Sigmoid colon (tissue), 6 donors: ENCODE measurements at regions not wholly inside any gene's neighbourhood (a gene's known extent, or its start where the extent isn't known, plus 50 kb on each side); places are given as distances from the start of the nearest gene placed in this dataset.

Source experiments
- DNase-seq: peaks from one replicate; pipeline ENCODE4 v3.0.0-alpha.2; 2019
- H3K27ac ChIP-seq, 4 donors: fragments of 200-600 bp; sonication (generic); one replicate each; pipeline ENCODE4 v1.5.1; 2016 to 2019; ENCODE audit warnings: mild to moderate bottlenecking in 1 of 4
- H3K27me3 ChIP-seq, 3 donors: fragments of 200-600 bp; sonication (generic); one replicate each; pipeline ENCODE4 v1.5.1; 2019; ENCODE audit warnings: mild to moderate bottlenecking in 1 of 3
- H3K36me3 ChIP-seq, 4 donors: fragments of 200-600 bp; sonication (generic); one replicate each; pipeline ENCODE4 v1.5.1; 2016 to 2019
- H3K4me1 ChIP-seq, 4 donors: fragments of 200-600 bp; sonication (generic); one replicate each; pipeline ENCODE4 v1.5.1; 2017 to 2019
- H3K4me3 ChIP-seq, 4 donors: fragments of 200-600 bp; sonication (generic); one replicate each; pipeline ENCODE4 v1.5.1; 2017 to 2019; ENCODE audit warnings: mild to moderate bottlenecking in 2 of 4, moderate library complexity in 1 of 4
- H3K9me3 ChIP-seq, 4 donors: fragments of 200-600 bp in 3 of 4; sonication (generic) in 3 of 4; one replicate each; pipeline versions ENCODE4 v1.5.1 to v1.6.1; 2013 to 2019
- CTCF ChIP-seq, 4 experiments: fragments of 450-650 bp in 3 of 4; fragments of 200-600 bp in 1 of 4; IDR thresholded peaks; one replicate each; pipeline ENCODE4 v1.5.1; 2016 to 2019; ENCODE audit warnings: antibody characterized with exemption in 4 of 4, mild to moderate bottlenecking in 3 of 4, moderate library complexity in 2 of 4
- EP300 ChIP-seq, 4 donors: sonication (generic); formaldehyde crosslinking; IDR thresholded peaks; one replicate each; pipeline ENCODE4 v1.6.1; 2017; ENCODE audit warnings: antibody characterized with exemption in 4 of 4
- POLR2A ChIP-seq, 2 donors: fragments of 450-650 bp; IDR thresholded peaks; one replicate each; pipeline ENCODE4 v1.6.1; 2016; ENCODE audit warnings: antibody characterized with exemption in 2 of 2, mild to moderate bottlenecking in 2 of 2, moderate library complexity in 2 of 2
- POLR2AphosphoS5 ChIP-seq, 4 donors: sonication (generic); formaldehyde crosslinking; IDR thresholded peaks; one replicate each; pipeline ENCODE4 v1.6.1; 2017; ENCODE audit warnings: antibody characterized with exemption in 4 of 4
- WGBS, 2 donors: extraction: QIAGEN DNeasy Blood & Tissue Kit; methylation state at CpG; one replicate each; pipeline ENCODE4 v1.1.7; 2013; 5-methylcytosine and 5-hydroxymethylcytosine counted together
- intact Hi-C: fragments of 100-400 bp; cut with DNase I; formaldehyde crosslinking; loops from one replicate; pipeline ENCODE4 v1.15.1; 2023
- donor health status: healthy with polysubstance abuse.
- donor health status: healthy.

GRCh38 chr13:64551755-64552154 is 2678.4 kb downstream of the PCDH9 start:
- 79 to 90% methylated on average over 1 of the region's 1 CpG for WGBS, 2 donors
- H3K9me3 ChIP-seq, result no peaks in the 10 kb centered on the region

GRCh38 chr13:64546371-64546770 is 2683.8 kb downstream of the PCDH9 start:
- H3K36me3 ChIP-seq, result no peaks in the 10 kb centered on the region
- no peaks in the 10 kb centered on the region for H3K9me3 ChIP-seq
- H3K27me3 ChIP-seq, result no peaks in the 10 kb centered on the region
- H3K4me1 ChIP-seq, result no peaks in the 10 kb centered on the region
- TF ChIP-seq EP300 (IDR thresholded peaks at IDR 0.05), result no peak
- TF ChIP-seq POLR2A (IDR thresholded peaks at IDR 0.05), result no peak
- TF ChIP-seq POLR2AphosphoS5 (IDR thresholded peaks at IDR 0.05), result no peak
- H3K4me3 ChIP-seq, result no peak overlapping the region
- DNase-seq, result no peak
- no peak overlapping the region for H3K27ac ChIP-seq
- WGBS, 2 donors, result 92 to 94% methylated on average over 1 of the region's 1 CpG
- intact Hi-C loops, result no loop called here

More at GRCh38 chr13:64551755-64552154, 2678.4 kb downstream of the PCDH9 start:
- no peak for TF ChIP-seq POLR2AphosphoS5 (IDR thresholded peaks at IDR 0.05)
- H3K4me3 ChIP-seq, result no peak overlapping the region
- no peaks in the 10 kb centered on the region for H3K4me1 ChIP-seq
- no peaks in the 10 kb centered on the region for H3K27me3 ChIP-seq
- intact Hi-C loops, result no loop called here
- no peak for DNase-seq
- no peaks in the 10 kb centered on the region for H3K36me3 ChIP-seq
- no peak overlapping the region for H3K27ac ChIP-seq

- no peak for DNase-seq
- TF ChIP-seq POLR2AphosphoS5 (IDR thresholded peaks at IDR 0.05) (no peak), POLR2A (IDR thresholded peaks at IDR 0.05) (no peak), CTCF (IDR thresholded peaks at IDR 0.05) (no peak), EP300 (IDR thresholded peaks at IDR 0.05) (no peak)
- Histone ChIP-seq H3K27ac (no peak overlapping the region), H3K4me3 (no peak overlapping the region), H3K36me3 (no peaks in the 10 kb centered on the region), H3K4me1 (no peaks in the 10 kb centered on the region), H3K9me3 (no peaks in the 10 kb centered on the region), H3K27me3 (no peaks in the 10 kb centered on the region)
- 61 to 84% methylated on average over 2 of the region's 2 CpGs for WGBS, 2 donors
- intact Hi-C loops, result no loop called here
Observed at GRCh38 chr13:64540976-64541375, 2689.2 kb downstream of the PCDH9 start.

- no peaks in the 10 kb centered on the region for H3K9me3 ChIP-seq
- H3K4me1 ChIP-seq, result no peaks in the 10 kb centered on the region
- no peaks in the 10 kb centered on the region for H3K27me3 ChIP-seq
- intact Hi-C loops, result no loop called here
- TF ChIP-seq CTCF (IDR thresholded peaks at IDR 0.05) (no peak), POLR2A (IDR thresholded peaks at IDR 0.05) (no peak), EP300 (IDR thresholded peaks at IDR 0.05) (no peak), POLR2AphosphoS5 (IDR thresholded peaks at IDR 0.05) (no peak)
- H3K27ac ChIP-seq, result no peak overlapping the region
- H3K36me3 ChIP-seq, result no peaks in the 10 kb centered on the region
- no peak for DNase-seq
- 86 to 94% methylated on average over 2 of the region's 2 CpGs for WGBS, 2 donors
- H3K4me3 ChIP-seq, result no peak overlapping the region
Observed at GRCh38 chr13:64540468-64540867, 2689.7 kb downstream of the PCDH9 start.

GRCh38 chr13:64538711-64539110 is 2691.4 kb downstream of the PCDH9 start:
- H3K9me3 ChIP-seq, result no peaks in the 10 kb centered on the region
- H3K36me3 ChIP-seq, result no peaks in the 10 kb centered on the region
- TF ChIP-seq POLR2A (IDR thresholded peaks at IDR 0.05) (no peak), CTCF (IDR thresholded peaks at IDR 0.05) (no peak), EP300 (IDR thresholded peaks at IDR 0.05) (no peak), POLR2AphosphoS5 (IDR thresholded peaks at IDR 0.05) (no peak)
- 86 to 91% methylated on average over 2 of the region's 2 CpGs for WGBS, 2 donors
- H3K27me3 ChIP-seq, result no peaks in the 10 kb centered on the region
- intact Hi-C loops, result no loop called here
- H3K27ac ChIP-seq, result no peak overlapping the region
- H3K4me1 ChIP-seq, result no peaks in the 10 kb centered on the region
- no peak for DNase-seq
- no peak overlapping the region for H3K4me3 ChIP-seq

- DNase-seq, result no peak
- no peak overlapping the region for H3K27ac ChIP-seq
- no peaks in the 10 kb centered on the region for H3K36me3 ChIP-seq
- H3K9me3 ChIP-seq, result no peaks in the 10 kb centered on the region
- no peaks in the 10 kb centered on the region for H3K4me1 ChIP-seq
- intact Hi-C loops, result no loop called here
- TF ChIP-seq CTCF (IDR thresholded peaks at IDR 0.05) (no peak), POLR2A (IDR thresholded peaks at IDR 0.05) (no peak), POLR2AphosphoS5 (IDR thresholded peaks at IDR 0.05) (no peak)
- 75 to 84% methylated on average over 2 of the region's 2 CpGs for WGBS, 2 donors
- H3K4me3 ChIP-seq, result no peak overlapping the region
- H3K27me3 ChIP-seq, result no peaks in the 10 kb centered on the region
Observed at GRCh38 chr13:64534302-64534701, 2695.8 kb downstream of the PCDH9 start.
